Upper lobe of left lung (tissue), 6 donors: ENCODE measurements at regions not wholly inside any gene's neighbourhood (a gene's known extent, or its start where the extent isn't known, plus 50 kb on each side); places are given as distances from the start of the nearest gene placed in this dataset.

ENCODE experiments used
- ATAC-seq, 2 donors: fragments of 200-7000 bp; cut with Tn5 transposase; one replicate each; pipeline ENCODE4 v1.9.1; 2022; ENCODE audit warnings: mild to moderate bottlenecking in 2 of 2, moderate library complexity in 2 of 2; ENCODE audit not compliant: low FRiP score in 2 of 2
- DNase-seq, 2 donors: peaks; one replicate each; pipeline ENCODE4 v3.0.0-alpha.2; 2019 to 2020
- H3K27ac ChIP-seq, 4 donors: fragments of 200-600 bp; sonication (generic); one replicate each; pipeline ENCODE4 v1.5.1; 2016 to 2019
- H3K27me3 ChIP-seq, 4 donors: fragments of 200-600 bp; sonication (generic); one replicate each; pipeline ENCODE4 v1.5.1; 2017 to 2019
- H3K36me3 ChIP-seq, 4 donors: fragments of 200-600 bp; sonication (generic); one replicate each; pipeline ENCODE4 v1.5.1; 2016 to 2019
- H3K4me1 ChIP-seq, 4 donors: fragments of 200-600 bp; sonication (generic); one replicate each; pipeline ENCODE4 v1.5.1; 2018 to 2019
- H3K4me3 ChIP-seq, 4 donors: fragments of 200-600 bp; sonication (generic); one replicate each; pipeline ENCODE4 v1.5.1; 2017 to 2019; ENCODE audit warnings: mild to moderate bottlenecking in 2 of 4, moderate library complexity in 1 of 4
- H3K9me3 ChIP-seq, 4 donors: fragments of 200-600 bp; sonication (generic); one replicate each; pipeline ENCODE4 v1.5.1; 2018 to 2019
- CTCF ChIP-seq, 6 experiments: fragments of 450-650 bp in 4 of 6; fragments of 200-600 bp in 2 of 6; sonication (generic) in 2 of 6; IDR thresholded peaks; one replicate each; pipeline ENCODE4 v1.5.1; 2016 to 2019; ENCODE audit warnings: antibody characterized with exemption in 6 of 6
- EP300 ChIP-seq, 4 donors: sonication (generic); formaldehyde crosslinking; IDR thresholded peaks; one replicate each; pipeline ENCODE4 v1.5.1; 2017; ENCODE audit warnings: antibody characterized with exemption in 4 of 4, control low read depth in 2 of 4
- POLR2A ChIP-seq, 4 donors: fragments of 450-650 bp; IDR thresholded peaks; one replicate each; pipeline ENCODE4 v1.5.1; 2016 to 2017; ENCODE audit warnings: antibody characterized with exemption in 4 of 4, mild to moderate bottlenecking in 2 of 4
- POLR2AphosphoS5 ChIP-seq, 2 donors: sonication (generic); formaldehyde crosslinking; IDR thresholded peaks; one replicate each; pipeline ENCODE4 v1.5.1; 2017; ENCODE audit warnings: antibody characterized with exemption in 2 of 2
- WGBS, 2 donors: methylation state at CpG; one replicate each; pipeline ENCODE4 v1.1.5; 2017 to 2018; 5-methylcytosine and 5-hydroxymethylcytosine counted together
- donor health status: DM: no; HTN: no; CAD: no; lungs with moderate emphysema.
- donor health status: DM: no; HTN: yes; CAD: no; lungs with severe emphysema.

- Histone ChIP-seq H3K36me3 (no peaks in the 10 kb centered on the region), H3K4me3 (no peak overlapping the region), H3K4me1 (no peaks in the 10 kb centered on the region), H3K27ac (no peak overlapping the region), H3K27me3 (no peaks in the 10 kb centered on the region), H3K9me3 (no peaks in the 10 kb centered on the region)
- ATAC-seq (peak in 1 of 2 donors; percentile 51), DNase-seq (peak in 1 of 2 donors; percentile 52)
- peak in 5 of 6 experiments; percentile 24 to 43 (median 36) for TF ChIP-seq CTCF (IDR thresholded peaks at IDR 0.05)
- no peak for TF ChIP-seq POLR2A (IDR thresholded peaks at IDR 0.05)
- WGBS, 2 donors = 38 to 39% methylated on average over 5 of the region's 5 CpGs
Measured at GRCh38 chr9:36728651-36729520, 156.2 kb downstream of the MELK start.

GRCh38 chr9:36729906-36730305 lies 157.2 kb downstream of the MELK start:
- TF ChIP-seq CTCF (IDR thresholded peaks at IDR 0.05) (no peak), EP300 (IDR thresholded peaks at IDR 0.05) (no peak), POLR2AphosphoS5 (IDR thresholded peaks at IDR 0.05) (no peak), POLR2A (IDR thresholded peaks at IDR 0.05) (no peak)
- Histone ChIP-seq H3K27me3 (no peaks in the 10 kb centered on the region), H3K36me3 (no peaks in the 10 kb centered on the region), H3K27ac (no peak overlapping the region), H3K9me3 (no peaks in the 10 kb centered on the region), H3K4me3 (no peak overlapping the region), H3K4me1 (no peaks in the 10 kb centered on the region)
- 61 to 90% methylated on average over 2 of the region's 2 CpGs for WGBS, 2 donors
- ATAC-seq = no peak
- no peak for DNase-seq

- WGBS, 2 donors = 79 to 90% methylated on average over 5 of the region's 5 CpGs
- no peaks in the 10 kb centered on the region for H3K9me3 ChIP-seq
- ATAC-seq (no peak), DNase-seq (no peak)
- no peak overlapping the region for H3K4me3 ChIP-seq
- no peak for TF ChIP-seq POLR2AphosphoS5 (IDR thresholded peaks at IDR 0.05)
- TF ChIP-seq CTCF (IDR thresholded peaks at IDR 0.05) = no peak
- TF ChIP-seq EP300 (IDR thresholded peaks at IDR 0.05) = no peak
- no peak for TF ChIP-seq POLR2A (IDR thresholded peaks at IDR 0.05)
- H3K27me3 ChIP-seq = no peaks in the 10 kb centered on the region
- no peak overlapping the region for H3K27ac ChIP-seq
- H3K36me3 ChIP-seq = no peaks in the 10 kb centered on the region
- no peaks in the 10 kb centered on the region for H3K4me1 ChIP-seq
Measured at GRCh38 chr9:36730414-36730813, 157.7 kb downstream of the MELK start.

- ATAC-seq = peak in 1 of 2 donors; percentile 29
Measured at GRCh38 chr9:36731068-36731956, 158.6 kb downstream of the MELK start.

More at GRCh38 chr9:36731068-36731956, 158.6 kb downstream of the MELK start:
- TF ChIP-seq POLR2A (IDR thresholded peaks at IDR 0.05) = no peak
- TF ChIP-seq CTCF (IDR thresholded peaks at IDR 0.05) = no peak
- TF ChIP-seq EP300 (IDR thresholded peaks at IDR 0.05) = no peak
- TF ChIP-seq POLR2AphosphoS5 (IDR thresholded peaks at IDR 0.05) = no peak
- Histone ChIP-seq H3K4me3 (no peak overlapping the region), H3K4me1 (no peaks in the 10 kb centered on the region), H3K27ac (no peak overlapping the region), H3K9me3 (no peaks in the 10 kb centered on the region), H3K36me3 (no peaks in the 10 kb centered on the region), H3K27me3 (no peaks in the 10 kb centered on the region)
- 56 to 60% methylated on average over 10 of the region's 10 CpGs for WGBS, 2 donors
- DNase-seq = no peak
